Muscle of leg (tissue), 3 donors: ENCODE measurements at regions not wholly inside any gene's neighbourhood (a gene's known extent, or its start where the extent isn't known, plus 50 kb on each side); places are given as distances from the start of the nearest gene placed in this dataset.

ENCODE experiments used
- DNase-seq: peaks from one replicate; pipeline ENCODE4 v3.0.0; 2013
- H3K27ac ChIP-seq: one replicate; pipeline ENCODE4 v1.5.1; 2013; ENCODE audit warnings: mild to moderate bottlenecking, low read length, control low read depth
- H3K27me3 ChIP-seq: one replicate; pipeline ENCODE4 v1.6.1; 2013; ENCODE audit warnings: low read length; ENCODE audit not compliant: control insufficient read depth, insufficient read depth
- H3K36me3 ChIP-seq: one replicate; pipeline ENCODE4 v1.6.1; 2013; ENCODE audit warnings: low read length; ENCODE audit not compliant: control insufficient read depth, insufficient read depth
- H3K4me1 ChIP-seq: one replicate; pipeline ENCODE4 v1.6.1; 2013; ENCODE audit warnings: low read length; ENCODE audit not compliant: control insufficient read depth, insufficient read depth
- H3K4me3 ChIP-seq: one replicate; pipeline ENCODE4 v1.5.1; 2013; ENCODE audit warnings: low read length, control low read depth
- H3K9me3 ChIP-seq: replicated peaks from 2 replicates; pipeline ENCODE4 v1.6.1; 2013; ENCODE audit warnings: low read depth, low read length; ENCODE audit not compliant: control insufficient read depth
- WGBS: methylation state at CpG from one replicate; pipeline ENCODE4 v1.1.5; 2013; ENCODE audit warnings: missing lambda C conversion rate; ENCODE audit not compliant: insufficient coverage; 5-methylcytosine and 5-hydroxymethylcytosine counted together

- H3K27me3 ChIP-seq: no peaks in the 10 kb centered on the region
- no peaks in the 10 kb centered on the region for H3K36me3 ChIP-seq
- DNase-seq: no peak
- no peaks in the 10 kb centered on the region for H3K9me3 ChIP-seq
- no peak overlapping the region for H3K27ac ChIP-seq
- H3K4me3 ChIP-seq: no peak overlapping the region
- WGBS: 100% methylated on average over 2 of the region's 3 CpGs
- peaks cover 5% of the 10 kb centered on the region for H3K4me1 ChIP-seq
These were observed 73.7 kb downstream of the BBS10 start for GRCh38 chr12:76274420-76275083.

DNA sequence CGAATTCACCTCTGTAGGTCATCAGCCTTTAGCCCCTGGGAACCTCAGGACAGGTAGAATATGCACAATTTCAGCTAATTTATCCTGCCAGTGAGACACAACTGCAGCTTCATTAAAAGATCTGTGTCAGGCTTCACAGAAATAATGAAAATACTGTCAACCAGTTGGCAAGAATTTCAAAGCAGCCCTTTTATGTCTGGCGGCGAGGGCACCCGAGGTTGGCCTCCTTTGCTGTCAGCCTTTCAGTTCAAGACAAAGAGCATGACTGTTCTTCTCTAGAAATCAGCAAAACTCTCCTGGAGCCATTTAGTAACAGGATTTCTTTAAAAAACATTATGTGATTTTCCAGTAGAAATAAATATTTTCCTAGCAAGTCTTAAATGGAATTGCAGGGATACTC, 75.9 kb downstream of the BBS10 start:
- Histone ChIP-seq H3K4me1 (peaks cover 8% of the 10 kb centered on the region), H3K9me3 (no peaks in the 10 kb centered on the region), H3K27me3 (no peaks in the 10 kb centered on the region), H3K27ac (no peak overlapping the region), H3K4me3 (no peak overlapping the region), H3K36me3 (no peaks in the 10 kb centered on the region)
- WGBS: 88% methylated on average over 1 of the region's 4 CpGs
- peak; percentile 25 for DNase-seq

GRCh38 chr12:76270657-76271358, 77.4 kb downstream of the BBS10 start:
- no peaks in the 10 kb centered on the region for H3K27me3 ChIP-seq
- WGBS: no CpG with 5 or more reads among the region's 2 CpGs

GRCh38 chr12:76268267-76268666, 79.9 kb downstream of the BBS10 start:
- Histone ChIP-seq H3K27ac (no peak overlapping the region), H3K9me3 (no peaks in the 10 kb centered on the region), H3K4me3 (no peak overlapping the region), H3K27me3 (no peaks in the 10 kb centered on the region), H3K4me1 (peaks cover 7% of the 10 kb centered on the region), H3K36me3 (no peaks in the 10 kb centered on the region)
- no CpG with 5 or more reads among the region's 1 CpG for WGBS
- no peak for DNase-seq

More at GRCh38 chr12:76270657-76271358, 77.4 kb downstream of the BBS10 start:
- DNase-seq: no peak
- peaks cover 7% of the 10 kb centered on the region for H3K4me1 ChIP-seq
- no peak overlapping the region for H3K4me3 ChIP-seq
- no peak overlapping the region for H3K27ac ChIP-seq
- no peaks in the 10 kb centered on the region for H3K36me3 ChIP-seq
- no peaks in the 10 kb centered on the region for H3K9me3 ChIP-seq

- Histone ChIP-seq H3K27ac (no peak overlapping the region), H3K9me3 (no peaks in the 10 kb centered on the region), H3K4me1 (peaks cover 7% of the 10 kb centered on the region), H3K27me3 (no peaks in the 10 kb centered on the region), H3K36me3 (no peaks in the 10 kb centered on the region), H3K4me3 (no peak overlapping the region)
- WGBS: 33% methylated on average over 1 of the region's 2 CpGs
- peak; percentile 92 for DNase-seq
These were observed 81.4 kb downstream of the BBS10 start for GRCh38 chr12:76266797-76267196.

GRCh38 chr12:76265424-76266180, 82.6 kb downstream of the BBS10 start:
- no peak for DNase-seq
- 67% methylated on average over 1 of the region's 3 CpGs for WGBS
- H3K27me3 ChIP-seq: no peaks in the 10 kb centered on the region
- no peaks in the 10 kb centered on the region for H3K9me3 ChIP-seq
- H3K27ac ChIP-seq: no peak overlapping the region
- peaks cover 7% of the 10 kb centered on the region for H3K4me1 ChIP-seq
- H3K4me3 ChIP-seq: no peak overlapping the region
- H3K36me3 ChIP-seq: no peaks in the 10 kb centered on the region

- no peaks in the 10 kb centered on the region for H3K27me3 ChIP-seq
- no peaks in the 10 kb centered on the region for H3K36me3 ChIP-seq
- H3K4me1 ChIP-seq: peaks cover 10% of the 10 kb centered on the region
- peak overlapping the region; percentile 29 for H3K27ac ChIP-seq
- H3K9me3 ChIP-seq: no peaks in the 10 kb centered on the region
- DNase-seq: peak; percentile 96
- H3K4me3 ChIP-seq: no peak overlapping the region
These were observed 83.6 kb downstream of the BBS10 start for GRCh38 chr12:76264611-76265012.

DNA sequence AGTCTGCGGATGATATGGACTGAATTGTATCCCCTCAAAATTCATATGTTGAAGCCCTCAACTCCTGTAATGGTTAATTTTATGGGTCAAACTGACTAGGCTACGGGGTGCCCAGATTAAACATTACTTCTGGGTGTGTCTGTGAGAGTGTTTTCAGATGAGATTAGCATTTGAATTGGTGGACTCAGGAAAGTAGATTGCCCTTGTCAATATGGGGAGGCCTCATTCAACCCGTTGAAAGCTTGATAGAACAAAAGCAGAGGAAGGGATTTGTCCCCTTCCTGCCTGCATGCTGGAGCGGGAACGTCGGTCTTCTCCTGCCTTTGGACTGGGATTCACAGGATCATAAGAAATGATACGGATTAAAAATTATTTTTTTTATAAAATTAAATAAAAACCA, 84.5 kb downstream of the BBS10 start:
- 80% methylated on average over 1 of the region's 7 CpGs for WGBS
- Histone ChIP-seq H3K4me3 (no peak overlapping the region), H3K9me3 (no peaks in the 10 kb centered on the region), H3K27me3 (no peaks in the 10 kb centered on the region), H3K4me1 (peaks cover 10% of the 10 kb centered on the region), H3K36me3 (no peaks in the 10 kb centered on the region), H3K27ac (no peak overlapping the region)
- DNase-seq: no peak

DNA sequence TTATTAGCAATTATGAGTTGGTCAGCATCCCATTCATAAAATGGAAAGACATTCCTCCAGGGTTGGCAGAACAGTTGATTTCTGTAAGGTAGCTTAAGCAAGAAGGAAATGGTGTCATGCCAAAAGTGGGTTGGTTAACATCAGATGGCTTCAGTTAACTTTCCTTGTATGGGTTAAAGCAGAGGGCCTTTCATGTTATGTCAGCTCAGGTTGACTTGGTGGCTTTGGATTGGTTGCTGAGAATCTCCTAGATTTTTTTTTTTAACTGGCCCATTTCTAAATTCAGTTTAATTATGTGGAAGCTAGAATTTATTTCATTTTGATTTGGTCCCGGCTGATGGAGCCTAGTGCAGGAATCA, 87.8 kb downstream of the BBS10 start:
- no peaks in the 10 kb centered on the region for H3K36me3 ChIP-seq
- 100% methylated on average over 1 of the region's 1 CpG for WGBS
- DNase-seq: peak; percentile 6

GRCh38 chr12:76259660-76260389, 88.4 kb downstream of the BBS10 start:
- 20% methylated on average over 2 of the region's 4 CpGs for WGBS

More for the DNA sequence above, 87.8 kb downstream of the BBS10 start:
- Histone ChIP-seq H3K4me3 (no peak overlapping the region), H3K27me3 (no peaks in the 10 kb centered on the region), H3K4me1 (peaks cover 2% of the 10 kb centered on the region), H3K27ac (no peak overlapping the region), H3K9me3 (no peaks in the 10 kb centered on the region)

More at GRCh38 chr12:76259660-76260389, 88.4 kb downstream of the BBS10 start:
- no peaks in the 10 kb centered on the region for H3K9me3 ChIP-seq
- peak; percentile 87 for DNase-seq
- H3K36me3 ChIP-seq: no peaks in the 10 kb centered on the region
- H3K27ac ChIP-seq: peak overlapping the region; percentile 13
- peaks cover 2% of the 10 kb centered on the region for H3K4me1 ChIP-seq
- H3K4me3 ChIP-seq: no peak overlapping the region
- H3K27me3 ChIP-seq: no peaks in the 10 kb centered on the region
